ENCODE measurements at regions not wholly inside any gene's neighbourhood (a gene's known extent, or its start where the extent isn't known, plus 50 kb on each side); places are given as distances from the start of the nearest gene placed in this dataset.
"Not testable (repeated sequence)": the region's sequence is repeated elsewhere in the genome, so short reads cannot be mapped to it uniquely, and the experiment has no call there.

DNA sequence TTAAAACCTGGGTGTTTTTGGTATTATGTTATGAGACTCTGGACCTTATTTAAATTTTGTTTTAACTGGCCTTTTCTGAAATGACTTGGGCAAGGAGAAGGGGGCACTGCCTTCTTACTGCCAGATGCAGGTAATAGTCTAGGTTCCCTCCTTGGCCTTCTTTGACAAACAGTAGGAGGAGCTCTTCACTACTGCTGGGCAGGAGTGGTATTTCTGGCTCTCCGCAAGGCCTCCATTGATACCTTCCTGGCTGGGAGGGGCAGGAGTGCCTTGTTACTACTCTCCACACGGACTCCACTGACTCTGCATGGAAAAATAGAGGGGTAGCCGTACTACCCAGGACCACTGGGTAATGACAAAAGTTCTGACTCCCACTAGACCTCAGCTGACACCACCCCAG is 189.4 kb upstream of the NBPF12 start:
- ATAC-seq (ENCODE audit: low FRiP score); H3K27me3 ChIP-seq (ENCODE audit: control insufficient read depth in 1 of 2, insufficient read depth in 2 of 2, low read length in 1 of 2); H3K36me3 ChIP-seq (ENCODE audit: control insufficient read depth in 1 of 2, insufficient read depth in 2 of 2, low read length in 1 of 2); H3K4me1 ChIP-seq (ENCODE audit: control insufficient read depth in 1 of 2, insufficient read depth in 2 of 2, low read length in 2 of 2); H3K4me3 ChIP-seq (ENCODE audit: low read length in 2 of 2); intact Hi-C loops (cut with DNase I); DNase-seq; H3K9me3 ChIP-seq (ENCODE audit: control insufficient read depth, low read length); H3K27ac ChIP-seq (ENCODE audit: low read depth in 1 of 2, low read length in 2 of 2): not testable (repeated sequence)
- 70 to 77% methylated on average over 1 of the region's 3 CpGs for WGBS, 2 donors

DNA sequence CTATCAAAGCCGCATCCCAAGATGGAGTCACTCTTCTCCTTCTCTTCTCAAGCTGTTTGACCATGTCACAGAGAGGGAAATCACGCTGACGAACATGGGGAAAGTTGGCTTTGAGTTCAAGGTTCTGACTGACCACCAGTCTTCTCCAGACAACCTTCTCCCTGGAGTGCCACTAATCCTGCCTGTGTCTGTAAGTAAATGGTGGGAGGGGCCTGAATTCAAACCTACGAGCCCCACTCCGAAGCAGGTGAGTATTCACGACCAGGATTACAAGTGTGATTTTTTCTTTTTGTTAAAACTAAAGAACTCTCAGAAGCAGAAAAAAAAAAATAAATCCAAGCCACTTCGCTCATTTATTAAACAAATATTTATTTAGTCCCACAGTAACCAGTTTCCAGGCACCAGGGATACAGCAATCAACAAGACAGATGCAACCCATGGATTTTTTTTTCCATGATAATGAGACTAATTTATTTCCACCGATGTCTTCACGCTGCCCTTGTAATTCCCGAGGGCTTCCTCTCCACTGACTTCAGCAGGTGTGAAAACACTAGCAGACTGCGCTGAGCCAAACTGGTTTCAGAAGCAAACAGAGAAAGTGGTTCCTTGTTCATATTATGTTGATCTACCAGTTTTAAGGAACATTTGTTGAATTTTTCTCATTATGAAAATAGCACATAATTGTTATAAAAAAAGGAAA is 206.0 kb upstream of the NBPF12 start:
- intact Hi-C loops (cut with DNase I); DNase-seq; H3K27me3 ChIP-seq (ENCODE audit: control insufficient read depth in 1 of 2, insufficient read depth in 2 of 2, low read length in 1 of 2); H3K4me3 ChIP-seq (ENCODE audit: low read length in 2 of 2); H3K4me1 ChIP-seq (ENCODE audit: control insufficient read depth in 1 of 2, insufficient read depth in 2 of 2, low read length in 2 of 2); H3K9me3 ChIP-seq (ENCODE audit: control insufficient read depth, low read length); H3K36me3 ChIP-seq (ENCODE audit: control insufficient read depth in 1 of 2, insufficient read depth in 2 of 2, low read length in 1 of 2); ATAC-seq (ENCODE audit: low FRiP score); H3K27ac ChIP-seq (ENCODE audit: low read depth in 1 of 2, low read length in 2 of 2): not testable (repeated sequence)
- 49 to 66% methylated on average over 8 of the region's 11 CpGs for WGBS, 2 donors

DNA sequence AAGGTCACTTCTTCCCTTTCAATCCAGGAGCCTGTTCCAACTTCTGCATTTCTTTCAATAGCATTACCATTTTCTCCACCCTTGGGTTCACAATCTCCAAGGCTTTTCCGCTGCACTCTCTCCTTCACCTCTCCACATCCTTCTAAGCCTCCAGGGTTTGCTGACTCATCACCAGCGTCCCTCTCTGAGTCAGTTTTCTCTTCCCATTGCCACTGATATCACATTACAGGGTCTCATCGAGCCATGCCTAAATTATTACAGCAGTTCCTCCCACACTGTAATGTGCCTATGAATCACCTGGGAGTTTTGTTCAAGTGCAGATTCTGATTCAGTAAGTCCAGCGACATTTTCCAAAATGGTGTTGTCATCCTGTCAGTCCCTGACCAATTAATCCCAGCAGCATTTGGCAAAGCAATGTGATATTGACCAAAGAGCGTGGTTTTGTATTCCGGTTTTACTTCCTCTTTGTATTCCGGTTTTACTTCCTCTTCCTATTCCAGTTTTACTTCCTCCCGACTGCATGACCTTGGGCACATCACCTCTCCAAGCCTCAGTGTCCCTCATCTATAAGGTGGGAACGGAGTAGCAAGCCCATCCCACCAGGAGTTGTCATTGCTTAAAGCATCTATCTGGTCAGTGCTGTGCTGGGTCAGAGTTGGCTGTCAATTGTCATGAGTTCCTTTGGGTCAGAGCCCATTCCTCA is 208.3 kb upstream of the NBPF12 start:
- H3K27ac ChIP-seq (ENCODE audit: low read depth in 1 of 2, low read length in 2 of 2); H3K36me3 ChIP-seq (ENCODE audit: control insufficient read depth in 1 of 2, insufficient read depth in 2 of 2, low read length in 1 of 2); H3K4me1 ChIP-seq (ENCODE audit: control insufficient read depth in 1 of 2, insufficient read depth in 2 of 2, low read length in 2 of 2); intact Hi-C loops (cut with DNase I); ATAC-seq (ENCODE audit: low FRiP score); DNase-seq; H3K9me3 ChIP-seq (ENCODE audit: control insufficient read depth, low read length); H3K27me3 ChIP-seq (ENCODE audit: control insufficient read depth in 1 of 2, insufficient read depth in 2 of 2, low read length in 1 of 2); H3K4me3 ChIP-seq (ENCODE audit: low read length in 2 of 2): not testable (repeated sequence)
- WGBS, 2 donors: 62 to 76% methylated on average over 4 to 6 of the region's 9 CpGs

DNA sequence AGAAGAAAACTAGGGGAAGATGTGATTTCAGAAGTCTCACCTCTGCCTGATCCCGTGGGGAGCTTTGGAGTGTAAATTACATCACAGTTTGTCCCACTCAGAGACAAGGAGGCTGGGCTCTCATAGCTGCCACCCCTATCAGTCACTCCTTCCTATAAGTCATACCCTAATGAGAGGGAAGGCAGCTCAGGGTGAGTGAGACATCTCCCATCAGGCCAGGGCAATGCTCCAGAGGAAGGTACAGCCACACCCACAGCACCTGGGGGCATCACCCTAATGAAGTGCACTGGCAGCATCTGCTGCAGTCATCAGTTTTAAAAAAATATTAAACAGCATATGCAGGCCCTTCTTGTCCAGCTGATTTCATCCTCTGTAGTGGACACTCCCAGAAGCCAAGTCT is 223.1 kb upstream of the NBPF12 start:
- WGBS, 2 donors: 50% methylated on average over 1 of the region's 1 CpG; no CpG with 5 or more reads in 1 of the 2 donors
- intact Hi-C loops (cut with DNase I): not testable (repeated sequence)

DNA sequence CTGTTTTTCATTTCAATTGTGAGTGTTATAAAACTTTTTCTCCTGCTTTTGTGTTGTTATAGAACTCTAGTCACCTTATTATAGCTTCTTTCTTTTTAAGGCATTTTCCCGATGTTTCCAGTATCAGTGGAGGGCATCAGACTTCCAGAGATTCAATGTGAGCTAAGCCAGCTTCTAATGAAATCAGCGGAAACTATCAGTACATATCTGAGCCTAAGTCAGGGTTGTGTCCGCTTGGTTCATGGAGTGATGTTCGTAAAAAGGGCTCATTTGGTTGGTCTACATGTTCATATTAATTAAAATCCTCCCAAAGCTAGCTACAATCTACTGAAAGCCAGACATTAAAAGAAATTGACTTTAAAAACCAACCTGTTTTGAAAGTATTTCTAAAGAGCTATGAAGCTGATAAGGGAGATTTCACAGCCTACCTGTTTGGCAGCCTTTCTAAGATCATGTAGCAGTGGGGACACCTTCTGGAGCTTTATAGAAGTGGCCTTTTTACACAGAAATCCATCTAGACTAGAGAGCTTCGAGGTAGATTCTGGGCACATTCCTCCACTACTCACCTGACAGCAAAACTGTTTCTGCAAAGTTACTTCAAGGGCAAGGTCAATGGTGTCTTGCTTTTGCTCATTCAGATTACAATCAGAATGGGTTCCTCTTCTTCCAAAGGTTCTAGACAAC is 227.1 kb upstream of the NBPF12 start:
- ATAC-seq (ENCODE audit: low FRiP score); DNase-seq; intact Hi-C loops (cut with DNase I); H3K4me3 ChIP-seq (ENCODE audit: low read length in 2 of 2); H3K27me3 ChIP-seq (ENCODE audit: control insufficient read depth in 1 of 2, insufficient read depth in 2 of 2, low read length in 1 of 2); H3K9me3 ChIP-seq (ENCODE audit: control insufficient read depth, low read length); H3K4me1 ChIP-seq (ENCODE audit: control insufficient read depth in 1 of 2, insufficient read depth in 2 of 2, low read length in 2 of 2); H3K27ac ChIP-seq (ENCODE audit: low read depth in 1 of 2, low read length in 2 of 2); H3K36me3 ChIP-seq (ENCODE audit: control insufficient read depth in 1 of 2, insufficient read depth in 2 of 2, low read length in 1 of 2): not testable (repeated sequence)
- 73 to 80% methylated on average over 4 of the region's 5 CpGs for WGBS, 2 donors

More for the DNA sequence above, 223.1 kb upstream of the NBPF12 start:
- H3K27me3 ChIP-seq (ENCODE audit: control insufficient read depth in 1 of 2, insufficient read depth in 2 of 2, low read length in 1 of 2); ATAC-seq (ENCODE audit: low FRiP score); H3K36me3 ChIP-seq (ENCODE audit: control insufficient read depth in 1 of 2, insufficient read depth in 2 of 2, low read length in 1 of 2); H3K4me3 ChIP-seq (ENCODE audit: low read length in 2 of 2); DNase-seq; H3K9me3 ChIP-seq (ENCODE audit: control insufficient read depth, low read length); H3K4me1 ChIP-seq (ENCODE audit: control insufficient read depth in 1 of 2, insufficient read depth in 2 of 2, low read length in 2 of 2); H3K27ac ChIP-seq (ENCODE audit: low read depth in 1 of 2, low read length in 2 of 2): not testable (repeated sequence)

DNA sequence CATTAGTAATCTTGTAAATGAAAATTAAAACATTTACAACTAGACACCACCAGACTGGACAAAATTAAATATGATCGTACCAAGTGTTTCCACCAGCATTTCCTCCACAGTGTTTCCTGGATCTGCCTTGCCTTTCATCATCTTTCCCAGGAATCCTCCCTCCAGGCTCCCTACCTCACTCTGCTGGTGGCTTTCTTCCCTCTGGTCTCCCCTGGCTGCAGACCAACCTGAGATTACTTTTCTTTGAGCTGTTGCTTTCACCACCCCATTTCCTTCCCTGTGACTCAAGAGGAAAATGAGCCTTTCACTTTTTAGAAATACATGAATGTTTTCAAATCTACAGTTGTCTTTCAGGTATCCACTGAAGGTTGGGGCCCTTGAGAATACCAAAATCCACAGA is 228.8 kb upstream of the NBPF12 start:
- H3K36me3 ChIP-seq (ENCODE audit: control insufficient read depth in 1 of 2, insufficient read depth in 2 of 2, low read length in 1 of 2); H3K4me3 ChIP-seq (ENCODE audit: low read length in 2 of 2); DNase-seq; H3K27ac ChIP-seq (ENCODE audit: low read depth in 1 of 2, low read length in 2 of 2); intact Hi-C loops (cut with DNase I); H3K27me3 ChIP-seq (ENCODE audit: control insufficient read depth in 1 of 2, insufficient read depth in 2 of 2, low read length in 1 of 2); H3K9me3 ChIP-seq (ENCODE audit: control insufficient read depth, low read length); ATAC-seq (ENCODE audit: low FRiP score); H3K4me1 ChIP-seq (ENCODE audit: control insufficient read depth in 1 of 2, insufficient read depth in 2 of 2, low read length in 2 of 2): not testable (repeated sequence)
- 86 to 94% methylated on average over 1 of the region's 1 CpG for WGBS, 2 donors

DNA sequence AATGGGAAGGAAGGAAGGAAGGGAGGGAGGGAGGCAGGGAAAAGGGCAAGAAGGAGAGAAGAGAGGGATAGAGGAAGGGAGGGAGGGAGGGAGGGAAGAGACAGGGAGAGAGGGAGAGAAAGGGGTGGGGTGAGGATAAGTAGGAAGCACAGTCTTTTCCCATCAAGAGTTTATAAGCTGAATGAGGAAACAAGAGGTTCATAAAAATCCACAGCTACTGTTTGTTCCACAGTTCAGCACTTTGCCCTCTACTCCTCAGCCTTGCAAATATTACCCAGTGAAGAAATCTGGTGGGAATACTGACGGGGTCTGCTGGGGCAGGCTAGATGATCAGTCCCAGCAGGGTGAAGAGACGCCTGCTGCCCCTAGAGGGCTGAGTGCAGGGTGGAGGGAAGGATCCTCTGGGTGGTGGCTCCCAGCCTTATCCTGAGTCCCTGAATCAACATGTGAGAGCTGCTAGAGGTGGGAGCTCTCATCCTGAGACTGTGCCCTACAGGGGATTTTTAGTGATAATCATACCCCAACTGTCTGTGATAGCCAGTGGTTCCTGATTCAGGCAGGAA is 233.9 kb upstream of the NBPF12 start:
- H3K27me3 ChIP-seq (ENCODE audit: control insufficient read depth in 1 of 2, insufficient read depth in 2 of 2, low read length in 1 of 2); DNase-seq; H3K27ac ChIP-seq (ENCODE audit: low read depth in 1 of 2, low read length in 2 of 2); H3K4me1 ChIP-seq (ENCODE audit: control insufficient read depth in 1 of 2, insufficient read depth in 2 of 2, low read length in 2 of 2); ATAC-seq (ENCODE audit: low FRiP score); intact Hi-C loops (cut with DNase I); H3K4me3 ChIP-seq (ENCODE audit: low read length in 2 of 2); H3K9me3 ChIP-seq (ENCODE audit: control insufficient read depth, low read length); H3K36me3 ChIP-seq (ENCODE audit: control insufficient read depth in 1 of 2, insufficient read depth in 2 of 2, low read length in 1 of 2): not testable (repeated sequence)
- WGBS, 2 donors: 82 to 83% methylated on average over 2 of the region's 2 CpGs

DNA sequence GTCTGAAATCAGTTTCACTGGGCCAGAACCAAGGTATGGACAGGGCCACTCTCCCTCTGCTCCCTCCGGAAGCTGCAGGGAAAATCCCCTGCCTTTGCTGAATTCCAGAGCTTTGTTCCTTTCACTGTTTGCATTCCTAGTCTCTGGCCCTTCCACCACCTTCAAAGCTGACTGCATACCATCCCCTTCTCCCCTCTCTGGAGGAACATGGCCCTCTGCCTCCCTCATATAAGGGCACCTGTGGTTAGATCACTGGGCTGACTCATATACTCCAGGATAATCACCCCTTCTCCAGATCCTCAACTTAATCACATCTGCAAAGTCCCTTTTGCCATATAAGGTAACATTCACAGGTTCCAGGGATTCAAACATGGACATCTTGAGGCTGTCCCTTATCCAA is 236.8 kb upstream of the NBPF12 start:
- H3K27me3 ChIP-seq (ENCODE audit: control insufficient read depth in 1 of 2, insufficient read depth in 2 of 2, low read length in 1 of 2); H3K27ac ChIP-seq (ENCODE audit: low read depth in 1 of 2, low read length in 2 of 2); intact Hi-C loops (cut with DNase I); H3K36me3 ChIP-seq (ENCODE audit: control insufficient read depth in 1 of 2, insufficient read depth in 2 of 2, low read length in 1 of 2); H3K9me3 ChIP-seq (ENCODE audit: control insufficient read depth, low read length); H3K4me1 ChIP-seq (ENCODE audit: control insufficient read depth in 1 of 2, insufficient read depth in 2 of 2, low read length in 2 of 2); ATAC-seq (ENCODE audit: low FRiP score); H3K4me3 ChIP-seq (ENCODE audit: low read length in 2 of 2); DNase-seq: not testable (repeated sequence)
- WGBS, 2 donors: no CpG with 5 or more reads among the region's 1 CpG
